Posterior cingulate gyrus (tissue), 11 donors: ENCODE measurements at regions not wholly inside any gene's neighbourhood (a gene's known extent, or its start where the extent isn't known, plus 50 kb on each side); places are given as distances from the start of the nearest gene placed in this dataset.
"Not testable (repeated sequence)": the region's sequence is repeated elsewhere in the genome, so short reads cannot be mapped to it uniquely, and the experiment has no call there.

Experiments used
- DNase-seq, 10 donors: peaks; one replicate each; pipeline versions ENCODE4 v3.0.0 to v3.0.0-alpha.2; 2020 to 2021; ENCODE audit warnings: mixed read lengths in 3 of 10
- intact Hi-C: fragments of 100-400 bp; cut with DNase I; formaldehyde crosslinking; loops from one replicate; pipeline ENCODE4 v1.15.1; 2023

- intact Hi-C loops, result no loop called here
- no peak for DNase-seq
These were observed 300.4 kb upstream of the NETO1 start for GRCh38 chr18:73168236-73168635.

- no peak for DNase-seq
- intact Hi-C loops, result no loop called here
These were observed 296.6 kb upstream of the NETO1 start for GRCh38 chr18:73164430-73164829.

GRCh38 chr18:73163236-73163635 is 295.4 kb upstream of the NETO1 start:
- no peak for DNase-seq
- intact Hi-C loops, result no loop called here

GRCh38 chr18:73156117-73156516 is 288.3 kb upstream of the NETO1 start:
- no peak for DNase-seq
- intact Hi-C loops, result no loop called here

- intact Hi-C loops, result no loop called here
- DNase-seq, result no peak
These were observed 285.5 kb upstream of the NETO1 start for GRCh38 chr18:73153271-73153670.

- intact Hi-C loops, result no loop called here
- no peak for DNase-seq
These were observed 283.3 kb upstream of the NETO1 start for GRCh38 chr18:73151086-73151485.

- DNase-seq, result no peak
- intact Hi-C loops, result no loop called here
These were observed 282.4 kb upstream of the NETO1 start for GRCh38 chr18:73150199-73150598.

GRCh38 chr18:73147590-73147989 is 279.8 kb upstream of the NETO1 start:
- no peak for DNase-seq
- intact Hi-C loops, result no loop called here

- intact Hi-C loops, result no loop called here
- no peak for DNase-seq
These were observed 276.2 kb upstream of the NETO1 start for GRCh38 chr18:73144030-73144429.

GRCh38 chr18:73136134-73136533 is 268.3 kb upstream of the NETO1 start:
- DNase-seq, result no peak
- intact Hi-C loops, result loop anchor here (10.0 kb wide), 1 partner anchor 371 kb away; no protein-coding TSS in a partner anchor

- intact Hi-C loops, result no loop called here
- DNase-seq, result no peak
These were observed 256.4 kb upstream of the NETO1 start for GRCh38 chr18:73124175-73124574.

GRCh38 chr18:73121207-73121606 is 253.4 kb upstream of the NETO1 start:
- intact Hi-C loops, result no loop called here
- no peak for DNase-seq

- peak in 2 of 10 donors; percentile 59 to 65 for DNase-seq
- intact Hi-C loops, result no loop called here
These were observed 252.8 kb upstream of the NETO1 start for GRCh38 chr18:73120626-73121025.

GRCh38 chr18:73119574-73119973 is 251.8 kb upstream of the NETO1 start:
- intact Hi-C loops, result no loop called here
- no peak for DNase-seq

- intact Hi-C loops, result no loop called here
- no peak for DNase-seq
These were observed 250.5 kb upstream of the NETO1 start for GRCh38 chr18:73118121-73118816.

- no peak for DNase-seq
- intact Hi-C loops, result no loop called here
These were observed 242.5 kb upstream of the NETO1 start for GRCh38 chr18:73110307-73110706.

GRCh38 chr18:73101977-73102376 is 234.2 kb upstream of the NETO1 start:
- intact Hi-C loops, result no loop called here
- DNase-seq, result no peak

- DNase-seq, intact Hi-C loops: not testable (repeated sequence)
These were observed 233.7 kb upstream of the NETO1 start for GRCh38 chr18:73101491-73101890.

- intact Hi-C loops, result no loop called here
- no peak for DNase-seq
These were observed 232.0 kb upstream of the NETO1 start for GRCh38 chr18:73099759-73100158.

GRCh38 chr18:73093687-73094250 is 226.0 kb upstream of the NETO1 start:
- intact Hi-C loops, result no loop called here
- no peak for DNase-seq

GRCh38 chr18:73088445-73088844 is 220.7 kb upstream of the NETO1 start:
- no peak for DNase-seq
- intact Hi-C loops, result no loop called here

GRCh38 chr18:73087282-73087977 is 219.6 kb upstream of the NETO1 start:
- intact Hi-C loops, result no loop called here
- DNase-seq, result no peak
